A673 (cell line): ENCODE measurements at regions not wholly inside any gene's neighbourhood (a gene's known extent, or its start where the extent isn't known, plus 50 kb on each side); places are given as distances from the start of the nearest gene placed in this dataset.
A peak's percentile ranks its signal among the peaks of the same experiment; 100 is the strongest.

Experiments
- BruUV-seq: library from RNA; stranded (reverse); fragments of 400-500 nt; replicated peaks from 2 replicates; lab custom pipeline; 2021; lab: Mats Ljungman, UMichigan
- CTCF ChIA-PET: fragments of 300-600 bp; sonication (Branson Sonifier 250); formaldehyde crosslinking; loops from one replicate; lab custom pipeline; 2022; ENCODE audit warnings: antibody characterized with exemption; lab: Charles Lee
- POLR2A ChIA-PET: fragments of 300-600 bp; sonication (Branson Sonifier 250); formaldehyde crosslinking; loops from one replicate; lab custom pipeline; 2022; ENCODE audit warnings: antibody characterized with exemption; ENCODE audit not compliant: low non-redundant PET; lab: Charles Lee
- DNase-seq: peaks from one replicate; pipeline ENCODE4 v3.0.0-alpha.2; 2015; ENCODE audit warnings: low spot score
- H3K27ac ChIP-seq: fragments of 200-600 bp; sonication (generic); 2 replicates; pipeline ENCODE4 v1.5.1; 2016; ENCODE audit warnings: mixed run types, low read depth, mild to moderate bottlenecking, mixed read lengths, antibody characterized with exemption, low read length; ENCODE audit not compliant: poor library complexity, severe bottlenecking
- H3K27me3 ChIP-seq: fragments of 200-600 bp; sonication (generic); replicated peaks from 2 replicates; pipeline ENCODE4 v1.6.1; 2017; ENCODE audit warnings: mixed run types, low read depth, mild to moderate bottlenecking, mixed read lengths, antibody characterized with exemption, low read length; ENCODE audit not compliant: insufficient read depth, poor library complexity
- H3K36me3 ChIP-seq: fragments of 200-600 bp; sonication (generic); 2 replicates; pipeline ENCODE4 v1.6.1; 2016; ENCODE audit warnings: mixed run types, mild to moderate bottlenecking, mixed read lengths, antibody characterized with exemption, low read length; ENCODE audit not compliant: insufficient read depth, poor library complexity, severe bottlenecking
- H3K4me1 ChIP-seq: fragments of 200-600 bp; sonication (generic); 2 replicates; pipeline ENCODE4 v1.6.1; 2017; ENCODE audit warnings: mixed run types, mild to moderate bottlenecking, mixed read lengths, antibody characterized with exemption, low read length; ENCODE audit not compliant: insufficient read depth, poor library complexity, severe bottlenecking
- H3K4me3 ChIP-seq: fragments of 200-600 bp; sonication (generic); 2 replicates; pipeline ENCODE4 v1.5.1; 2016; ENCODE audit warnings: low read depth, mixed run types, mild to moderate bottlenecking, mixed read lengths, low read length; ENCODE audit not compliant: poor library complexity, severe bottlenecking
- H3K9me3 ChIP-seq: fragments of 200-600 bp; sonication (generic); 2 replicates; pipeline ENCODE4 v1.6.1; 2016; ENCODE audit warnings: mixed run types, low read depth, mild to moderate bottlenecking, mixed read lengths, antibody characterized with exemption, low read length; ENCODE audit not compliant: poor library complexity, severe bottlenecking
- CTCF ChIP-seq: fragments of 300-800, 200-600 bp; sonication (generic); conservative IDR thresholded peaks from 2 replicates; pipeline ENCODE4 v1.5.1; 2017; ENCODE audit warnings: low read depth, mild to moderate bottlenecking, antibody characterized with exemption, low read length, moderate library complexity, mixed read lengths
- EZH2 ChIP-seq: fragments of 200-600 bp; sonication (generic); IDR thresholded peaks from 2 replicates; pipeline ENCODE4 v1.6.1; 2017; ENCODE audit warnings: borderline replicate concordance, low read depth, mild to moderate bottlenecking, mixed read lengths, antibody characterized with exemption, low read length; ENCODE audit not compliant: poor library complexity, severe bottlenecking
- intact Hi-C: fragments of 100-400 bp; cut with micrococcal nuclease; formaldehyde crosslinking; loops from one replicate; pipeline ENCODE4 v1.10.0; 2022; ENCODE audit not compliant: unreplicated experiment

- H3K4me1 ChIP-seq: no peaks in the 10 kb centered on the region
- no peak for TF ChIP-seq EZH2
- TF ChIP-seq CTCF: no peak
- POLR2A ChIA-PET: no interaction called here
- no TSS peak for BruUV-seq
- H3K9me3 ChIP-seq: no peaks in the 10 kb centered on the region
- CTCF ChIA-PET: no interaction called here
- no peak overlapping the region for H3K27ac ChIP-seq
- H3K27me3 ChIP-seq: no peaks in the 10 kb centered on the region
- H3K4me3 ChIP-seq: no peak overlapping the region
- H3K36me3 ChIP-seq: no peaks in the 10 kb centered on the region
- intact Hi-C loops: no loop called here
- DNase-seq: peak; percentile 11
Measured at GRCh38 chr1:91124989-91125417, 103.2 kb upstream of the ZNF644 start.

- intact Hi-C loops: no loop called here
- Histone ChIP-seq H3K36me3 (no peaks in the 10 kb centered on the region), H3K4me3 (no peak overlapping the region), H3K9me3 (no peaks in the 10 kb centered on the region), H3K4me1 (no peaks in the 10 kb centered on the region), H3K27me3 (no peaks in the 10 kb centered on the region), H3K27ac (no peak overlapping the region)
- ChIA-PET CTCF (no interaction called here), POLR2A (no interaction called here)
- no peak for DNase-seq
- no peak for TF ChIP-seq CTCF
- no peak for TF ChIP-seq EZH2
- BruUV-seq: no TSS peak
Measured at GRCh38 chr1:91124290-91124985, 102.6 kb upstream of the ZNF644 start.

GRCh38 chr1:91123773-91124172, 101.9 kb upstream of the ZNF644 start:
- no TSS peak for BruUV-seq
- no peaks in the 10 kb centered on the region for H3K4me1 ChIP-seq
- H3K4me3 ChIP-seq: no peak overlapping the region
- intact Hi-C loops: no loop called here
- H3K27ac ChIP-seq: no peak overlapping the region
- no peaks in the 10 kb centered on the region for H3K9me3 ChIP-seq
- no peak for TF ChIP-seq EZH2
- TF ChIP-seq CTCF: no peak
- CTCF ChIA-PET: no interaction called here
- H3K27me3 ChIP-seq: no peaks in the 10 kb centered on the region
- no peak for DNase-seq
- no peaks in the 10 kb centered on the region for H3K36me3 ChIP-seq
- POLR2A ChIA-PET: no interaction called here
